Endothelial cell of umbilical vein (primary cell): ENCODE measurements at regions not wholly inside any gene's neighbourhood (a gene's known extent, or its start where the extent isn't known, plus 50 kb on each side); places are given as distances from the start of the nearest gene placed in this dataset.
"Not testable (repeated sequence)": the region's sequence is repeated elsewhere in the genome, so short reads cannot be mapped to it uniquely, and the experiment has no call there.

Experiments
- BruUV-seq: library from RNA; stranded (reverse); fragments of 400-500 nt; replicated peaks from 2 replicates; lab custom pipeline; 2021; lab: Mats Ljungman, UMichigan
- CTCF ChIA-PET: fragments of 300-600, 350-600 bp; sonication (Branson Sonifier 250); formaldehyde crosslinking; loops from one replicate; lab custom pipeline; 2021; ENCODE audit warnings: antibody characterized with exemption, inconsistent platforms; lab: Charles Lee
- POLR2A ChIA-PET: fragments of 300-600, 350-600 bp; sonication (Branson Sonifier 250); formaldehyde crosslinking; loops from one replicate; lab custom pipeline; 2021; ENCODE audit warnings: antibody characterized with exemption, inconsistent platforms; lab: Charles Lee
- DNase-seq: peaks from one replicate; pipeline ENCODE4 v3.0.0-alpha.2; 2011; ENCODE audit warnings: low read depth, low spot score
- FAIRE-seq: peaks from 2 replicates; lab custom pipeline; 2011; peaks lifted over from hg19 to GRCh38; lab: Jason Lieb, UNC
- H2AFZ ChIP-seq: 2 replicates; pipeline ENCODE4 v1.6.0; 2012; ENCODE audit warnings: low read depth, low read length, control low read depth, inconsistent platforms
- H3K27ac ChIP-seq: 2 replicates; pipeline ENCODE4 v1.5.1; 2011; ENCODE audit warnings: low read depth, mild to moderate bottlenecking, control low read depth, low read length, moderate library complexity; ENCODE audit not compliant: insufficient read depth
- H3K27me3 ChIP-seq, 2 experiments: 2 replicates each; pipeline versions ENCODE4 v1.6.0 to v1.6.1; 2011; ENCODE audit warnings: low read length in 2 of 2, mixed read lengths in 1 of 2; ENCODE audit not compliant: control insufficient read depth in 2 of 2, insufficient read depth in 2 of 2
- H3K36me3 ChIP-seq, 2 experiments: 2 replicates in 1 of 2; 3 replicates in 1 of 2; pipeline ENCODE4 v1.5.1; 2011; ENCODE audit warnings: low read length in 2 of 2, mild to moderate bottlenecking in 1 of 2, moderate library complexity in 1 of 2; ENCODE audit not compliant: control insufficient read depth in 2 of 2, insufficient read depth in 2 of 2; ENCODE audit errors: extremely low read depth in 1 of 2
- H3K4me1 ChIP-seq: 3 replicates; pipeline ENCODE4 v1.5.1; 2011; ENCODE audit warnings: mild to moderate bottlenecking, low read length; ENCODE audit not compliant: control insufficient read depth, insufficient read depth; ENCODE audit errors: extremely low read depth
- H3K4me2 ChIP-seq: 2 replicates; pipeline ENCODE4 v1.6.1; 2011; ENCODE audit warnings: low read length, control low read depth, mixed read lengths; ENCODE audit not compliant: insufficient read depth
- H3K4me3 ChIP-seq, 3 experiments: fragments of 200-600 bp in 1 of 3; sonication (generic), shearing (Covaris generic) in 1 of 3; replicated peaks in 1 of 3; 2 replicates each; pipeline ENCODE4 v1.5.1; 2011 to 2016; ENCODE audit warnings: control low read depth in 3 of 3, low read length in 3 of 3, mild to moderate bottlenecking in 2 of 3, inconsistent platforms in 1 of 3, low read depth in 1 of 3, moderate library complexity in 1 of 3; ENCODE audit not compliant: insufficient read depth in 1 of 3
- H3K79me2 ChIP-seq: 2 replicates; pipeline ENCODE4 v1.6.0; 2012; ENCODE audit warnings: low read length, inconsistent platforms; ENCODE audit not compliant: control insufficient read depth, insufficient read depth
- H3K9ac ChIP-seq: replicated peaks from 2 replicates; pipeline ENCODE3; 2011; ENCODE audit warnings: low read length, control low read depth; ENCODE audit not compliant: insufficient read depth; ENCODE audit errors: extremely low read depth
- H3K9me1 ChIP-seq: replicated peaks from 3 replicates; pipeline ENCODE4 v1.6.0; 2011; ENCODE audit warnings: mild to moderate bottlenecking, low read length; ENCODE audit not compliant: control insufficient read depth, insufficient read depth; ENCODE audit errors: extremely low read depth
- H3K9me3 ChIP-seq: replicated peaks from 2 replicates; pipeline ENCODE4 v1.5.1; 2012; ENCODE audit warnings: low read length, inconsistent platforms; ENCODE audit not compliant: control insufficient read depth, insufficient read depth
- H4K20me1 ChIP-seq: replicated peaks from 2 replicates; pipeline ENCODE3; 2011; ENCODE audit warnings: mild to moderate bottlenecking, low read length; ENCODE audit not compliant: control insufficient read depth, insufficient read depth; ENCODE audit errors: extremely low read depth
- dilution Hi-C: fragments of 300-500 bp; cut with MboI; formaldehyde crosslinking; loops from one replicate; pipeline ENCODE4 v1.15.0; 2019; ENCODE audit warnings: low sequenced_read_pairs; ENCODE audit not compliant: extremely low pct_ligation_motif_present
- intact Hi-C: fragments of 100-400 bp; cut with micrococcal nuclease; formaldehyde crosslinking; loops from one replicate; pipeline ENCODE4 v1.10.0; 2022

DNA sequence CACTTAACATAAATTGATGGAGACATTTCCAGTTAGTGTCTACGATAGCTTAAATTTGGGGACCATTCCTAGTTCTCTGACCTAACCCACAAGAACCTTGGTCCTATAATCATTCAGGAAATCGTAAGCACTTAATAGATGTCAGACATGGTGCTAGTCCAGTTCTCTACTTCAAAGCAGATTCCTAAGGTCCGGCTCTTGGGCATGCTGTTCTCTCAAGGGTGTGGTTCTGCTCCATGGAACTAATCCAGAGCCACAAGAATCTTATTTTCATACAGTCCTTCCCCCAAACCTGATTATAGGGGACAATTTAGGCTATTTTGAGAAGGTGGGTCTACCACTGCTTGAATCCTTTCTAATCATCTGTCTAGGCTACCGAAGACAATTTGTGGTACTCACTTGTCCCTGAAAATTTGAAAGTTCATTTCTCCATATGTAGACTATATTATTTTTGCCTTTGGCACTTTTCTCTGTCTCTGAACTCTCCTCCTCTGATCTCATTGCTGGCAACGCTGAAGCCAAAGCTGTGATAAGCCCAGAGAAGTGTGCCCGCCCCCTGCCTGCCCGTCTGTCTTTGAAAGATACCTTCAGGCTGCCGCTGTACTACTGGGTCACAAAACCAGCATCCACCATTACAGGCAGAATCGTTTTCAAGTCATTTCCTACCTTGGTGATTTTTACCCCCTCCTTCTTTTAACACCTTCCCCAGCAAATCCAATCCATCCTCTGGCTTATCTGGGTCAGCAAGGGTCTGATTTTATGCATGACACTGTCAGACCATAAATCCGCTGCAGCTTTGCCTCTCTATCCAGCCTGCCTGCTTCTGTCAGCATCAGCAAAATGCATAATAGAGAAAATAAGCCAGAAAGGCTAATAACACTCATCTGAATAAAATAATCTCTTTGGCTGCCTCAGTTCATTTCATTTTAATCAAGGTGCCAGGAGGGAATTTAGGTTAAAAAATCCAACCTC, 132.8 kb downstream of the SRGAP2 start:
- POLR2A ChIA-PET, H3K9me1 ChIP-seq, BruUV-seq, FAIRE-seq, H3K79me2 ChIP-seq, H3K9ac ChIP-seq, H4K20me1 ChIP-seq, H3K9me3 ChIP-seq, H3K4me3 ChIP-seq, H3K27me3 ChIP-seq, H3K27ac ChIP-seq, H3K4me1 ChIP-seq, H3K4me2 ChIP-seq, H3K36me3 ChIP-seq, intact Hi-C loops, H2AFZ ChIP-seq, dilution Hi-C loops, DNase-seq, CTCF ChIA-PET: not testable (repeated sequence)

- FAIRE-seq, POLR2A ChIA-PET: not testable (repeated sequence)
Observed at GRCh38 chr1:206337024-206337423, 133.3 kb upstream of the IKBKE start.

DNA sequence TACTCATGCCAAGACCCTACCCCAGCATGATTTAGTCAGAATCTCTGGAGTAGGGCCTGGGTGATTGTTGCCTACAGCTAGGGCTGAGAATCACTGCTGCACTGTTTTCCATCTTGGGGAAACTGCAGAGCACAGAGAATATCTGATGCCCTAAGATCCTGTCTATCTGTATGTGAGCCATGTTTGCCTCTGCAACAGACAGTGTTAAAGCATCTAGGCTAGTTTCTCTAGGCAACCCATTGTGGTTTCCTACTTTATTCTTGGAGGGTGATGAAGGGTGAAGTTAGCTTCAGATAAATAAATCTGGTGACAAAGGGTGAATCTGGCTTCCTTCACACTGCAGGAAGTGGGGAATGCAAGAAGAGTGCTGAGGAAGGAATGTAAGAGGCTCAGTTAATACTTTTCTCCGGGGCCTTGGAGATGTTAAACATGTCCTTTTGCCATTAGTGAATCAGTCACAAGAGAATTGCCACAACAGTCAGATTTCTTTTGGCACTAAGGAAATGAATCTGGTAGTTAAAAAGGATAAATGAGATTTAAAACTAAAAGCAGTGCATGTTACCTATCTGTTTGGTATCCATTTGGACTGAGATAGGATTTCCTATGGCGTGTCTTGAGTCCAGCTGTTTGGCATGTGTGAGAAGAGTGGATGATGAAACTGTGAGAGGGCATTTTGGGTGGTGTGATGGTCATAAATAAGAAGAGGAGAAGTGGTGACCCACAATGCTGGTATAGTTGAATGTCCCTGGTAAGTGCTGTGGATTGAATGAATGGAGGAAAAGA, 119.6 kb upstream of the IKBKE start:
- POLR2A ChIA-PET, CTCF ChIA-PET, FAIRE-seq, H3K27ac ChIP-seq, H3K9me1 ChIP-seq, H3K4me3 ChIP-seq, DNase-seq, dilution Hi-C loops, H3K4me1 ChIP-seq, H2AFZ ChIP-seq, H4K20me1 ChIP-seq, H3K27me3 ChIP-seq, H3K36me3 ChIP-seq, H3K9ac ChIP-seq, H3K9me3 ChIP-seq, H3K79me2 ChIP-seq, BruUV-seq, H3K4me2 ChIP-seq, intact Hi-C loops: not testable (repeated sequence)

More at GRCh38 chr1:206337024-206337423, 133.3 kb upstream of the IKBKE start:
- H3K4me1 ChIP-seq, H3K9ac ChIP-seq, H3K4me3 ChIP-seq, CTCF ChIA-PET, H3K4me2 ChIP-seq, H3K36me3 ChIP-seq, H3K79me2 ChIP-seq, intact Hi-C loops, H3K27me3 ChIP-seq, H4K20me1 ChIP-seq, H3K9me1 ChIP-seq, dilution Hi-C loops, BruUV-seq, DNase-seq, H3K9me3 ChIP-seq, H2AFZ ChIP-seq, H3K27ac ChIP-seq: not testable (repeated sequence)
